ENCODE measurements at regions not wholly inside any gene's neighbourhood (a gene's known extent, or its start where the extent isn't known, plus 50 kb on each side); places are given as distances from the start of the nearest gene placed in this dataset.
"Not testable (repeated sequence)": the region's sequence is repeated elsewhere in the genome, so short reads cannot be mapped to it uniquely, and the experiment has no call there.

- TF ChIP-seq CTCF (optimal IDR thresholded peaks at IDR 0.05 in 1 of 3, IDR thresholded peaks at IDR 0.05 in 1 of 3, conservative IDR thresholded peaks at IDR 0.05 in 1 of 3; ENCODE audit: extremely low read depth in 1 of 3, insufficient read depth in 2 of 3, low read length in 3 of 3); EZH2 (IDR thresholded peaks at IDR 0.05; ENCODE audit: low read length): not testable (repeated sequence)
These were observed 54.8 kb upstream of the FAM90A1 start for GRCh38 chr12:8282181-8282580.
